Esophagus muscularis mucosa (tissue), 4 donors: ENCODE measurements at regions not wholly inside any gene's neighbourhood (a gene's known extent, or its start where the extent isn't known, plus 50 kb on each side); places are given as distances from the start of the nearest gene placed in this dataset.

Experiments used
- DNase-seq: peaks from one replicate; pipeline ENCODE4 v3.0.0-alpha.2; 2017; ENCODE audit errors: extremely low spot score
- H3K27ac ChIP-seq, 4 donors: fragments of 200-600 bp; sonication (generic); replicated peaks in 1 of 4; 1 replicate in 3 of 4; 2 replicates in 1 of 4; pipeline ENCODE4 v1.5.1; 2016 to 2019; ENCODE audit warnings: mild to moderate bottlenecking in 1 of 4
- H3K27me3 ChIP-seq, 4 donors: fragments of 200-600 bp; sonication (generic); one replicate each; pipeline versions ENCODE4 v1.5.1 to v1.6.0; 2016 to 2019
- H3K36me3 ChIP-seq, 4 donors: fragments of 200-600 bp; sonication (generic); one replicate each; pipeline ENCODE4 v1.5.1; 2016 to 2019
- H3K4me1 ChIP-seq, 4 donors: fragments of 200-600 bp; sonication (generic); one replicate each; pipeline ENCODE4 v1.5.1; 2016 to 2019
- H3K4me3 ChIP-seq, 4 donors: fragments of 200-600 bp; sonication (generic); 1 replicate in 2 of 4; 2 replicates in 2 of 4; pipeline ENCODE4 v1.5.1; 2016 to 2019; ENCODE audit warnings: mild to moderate bottlenecking in 4 of 4, moderate library complexity in 1 of 4
- H3K9me3 ChIP-seq, 4 donors: fragments of 200-600 bp; sonication (generic); 1 replicate in 3 of 4; 2 replicates in 1 of 4; pipeline ENCODE4 v1.5.1; 2016 to 2019
- EP300 ChIP-seq: sonication (generic); formaldehyde crosslinking; IDR thresholded peaks from one replicate; pipeline ENCODE4 v1.6.1; 2017; ENCODE audit warnings: antibody characterized with exemption
- POLR2A ChIP-seq: fragments of 450-650 bp; IDR thresholded peaks from one replicate; pipeline ENCODE4 v1.6.1; 2017; ENCODE audit warnings: antibody characterized with exemption, moderate library complexity, mild to moderate bottlenecking, low read depth
- POLR2AphosphoS5 ChIP-seq, 2 donors: sonication (generic); formaldehyde crosslinking; IDR thresholded peaks; one replicate each; pipeline ENCODE4 v1.6.1; 2017; ENCODE audit warnings: antibody characterized with exemption in 2 of 2
- WGBS: methylation state at CpG from one replicate; pipeline ENCODE4 v1.1.5; 2018; 5-methylcytosine and 5-hydroxymethylcytosine counted together
- intact Hi-C: fragments of 100-400 bp; cut with DNase I; formaldehyde crosslinking; loops from one replicate; pipeline ENCODE4 v1.15.1; 2023
- TF ChIP-seq, protein P1 (sequence below), 3 experiments: fragments of 200-600 bp in 2 of 3; fragments of 450-650 bp in 1 of 3; sonication (generic) in 2 of 3; IDR thresholded peaks; one replicate each; pipeline ENCODE4 v1.5.1; 2017 to 2019; ENCODE audit warnings: antibody characterized with exemption in 3 of 3, mild to moderate bottlenecking in 2 of 3, moderate library complexity in 1 of 3

DNA sequence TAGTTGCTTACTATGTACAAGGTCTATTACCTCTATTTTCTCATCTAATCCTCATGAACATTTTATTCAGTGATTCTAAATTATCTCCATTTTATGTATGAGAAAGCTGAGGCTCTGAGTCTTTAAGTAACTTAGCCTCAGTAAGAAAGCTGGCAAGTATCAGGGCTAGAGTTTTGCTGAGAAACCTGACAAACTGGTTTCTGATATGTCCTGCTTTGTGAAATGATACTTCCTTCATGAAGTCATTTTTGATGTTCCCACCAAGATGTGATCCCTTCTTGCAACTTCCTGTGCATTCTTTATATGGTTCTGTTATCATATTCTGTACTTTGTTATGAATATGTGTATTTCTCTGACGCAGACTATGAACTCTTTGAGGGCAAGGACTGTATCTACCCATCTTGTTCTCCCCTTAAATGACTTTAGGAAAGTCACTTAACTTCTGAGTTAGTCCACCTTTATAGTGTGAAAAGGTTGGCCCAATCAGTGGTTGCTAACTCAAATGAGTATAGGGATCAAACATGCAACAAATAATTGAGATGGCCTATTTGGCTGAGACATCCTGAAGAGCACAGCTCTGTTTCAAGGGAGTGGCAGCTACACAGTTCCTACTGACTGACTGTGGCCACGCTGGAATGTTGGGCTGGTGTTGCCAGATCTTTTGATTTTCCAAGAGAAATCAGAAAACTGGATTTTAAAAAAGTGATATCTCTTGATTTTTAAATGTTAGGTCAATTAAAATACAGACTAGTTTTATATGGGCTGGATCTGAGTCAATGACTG, 127.9 kb upstream of the AMOT start:
- 57% methylated on average over 2 of the region's 2 CpGs for WGBS
- intact Hi-C loops = no loop called here
- Histone ChIP-seq H3K4me1 (no peaks in the 10 kb centered on the region), H3K27ac (no peak overlapping the region), H3K36me3 (no peaks in the 10 kb centered on the region), H3K4me3 (no peak overlapping the region), H3K9me3 (no peaks in the 10 kb centered on the region), H3K27me3 (no peaks in the 10 kb centered on the region)
- DNase-seq = no peak
- TF ChIP-seq EP300 (no peak), POLR2AphosphoS5 (IDR thresholded peaks at IDR 0.05) (no peak), POLR2A (no peak)
- TF ChIP-seq, protein P1, sequence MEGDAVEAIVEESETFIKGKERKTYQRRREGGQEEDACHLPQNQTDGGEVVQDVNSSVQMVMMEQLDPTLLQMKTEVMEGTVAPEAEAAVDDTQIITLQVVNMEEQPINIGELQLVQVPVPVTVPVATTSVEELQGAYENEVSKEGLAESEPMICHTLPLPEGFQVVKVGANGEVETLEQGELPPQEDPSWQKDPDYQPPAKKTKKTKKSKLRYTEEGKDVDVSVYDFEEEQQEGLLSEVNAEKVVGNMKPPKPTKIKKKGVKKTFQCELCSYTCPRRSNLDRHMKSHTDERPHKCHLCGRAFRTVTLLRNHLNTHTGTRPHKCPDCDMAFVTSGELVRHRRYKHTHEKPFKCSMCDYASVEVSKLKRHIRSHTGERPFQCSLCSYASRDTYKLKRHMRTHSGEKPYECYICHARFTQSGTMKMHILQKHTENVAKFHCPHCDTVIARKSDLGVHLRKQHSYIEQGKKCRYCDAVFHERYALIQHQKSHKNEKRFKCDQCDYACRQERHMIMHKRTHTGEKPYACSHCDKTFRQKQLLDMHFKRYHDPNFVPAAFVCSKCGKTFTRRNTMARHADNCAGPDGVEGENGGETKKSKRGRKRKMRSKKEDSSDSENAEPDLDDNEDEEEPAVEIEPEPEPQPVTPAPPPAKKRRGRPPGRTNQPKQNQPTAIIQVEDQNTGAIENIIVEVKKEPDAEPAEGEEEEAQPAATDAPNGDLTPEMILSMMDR (IDR thresholded peaks at IDR 0.05) = no peak

GRCh38 chrX:112967903-112968302, 127.3 kb upstream of the AMOT start:
- Histone ChIP-seq H3K27ac (no peak overlapping the region), H3K4me3 (no peak overlapping the region), H3K36me3 (no peaks in the 10 kb centered on the region), H3K27me3 (no peaks in the 10 kb centered on the region), H3K9me3 (no peaks in the 10 kb centered on the region), H3K4me1 (no peaks in the 10 kb centered on the region)
- DNase-seq = no peak
- TF ChIP-seq, protein P1 (IDR thresholded peaks at IDR 0.05) = no peak
- TF ChIP-seq POLR2AphosphoS5 (IDR thresholded peaks at IDR 0.05) (no peak), EP300 (no peak), POLR2A (no peak)
- WGBS = 79% methylated on average over 4 of the region's 4 CpGs
- intact Hi-C loops = no loop called here

GRCh38 chrX:112967341-112967740, 126.7 kb upstream of the AMOT start:
- intact Hi-C loops = no loop called here
- H3K4me3 ChIP-seq = no peak overlapping the region
- H3K9me3 ChIP-seq = no peaks in the 10 kb centered on the region
- no peak overlapping the region for H3K27ac ChIP-seq
- no peaks in the 10 kb centered on the region for H3K36me3 ChIP-seq
- no peak for DNase-seq
- WGBS = 67% methylated on average over 1 of the region's 1 CpG
- H3K4me1 ChIP-seq = no peaks in the 10 kb centered on the region
- TF ChIP-seq, protein P1 (IDR thresholded peaks at IDR 0.05) = no peak
- TF ChIP-seq POLR2AphosphoS5 (IDR thresholded peaks at IDR 0.05) (no peak), EP300 (no peak), POLR2A (no peak)
- H3K27me3 ChIP-seq = no peaks in the 10 kb centered on the region

GRCh38 chrX:112961981-112962380, 121.3 kb upstream of the AMOT start:
- H3K27me3 ChIP-seq = no peaks in the 10 kb centered on the region
- intact Hi-C loops = no loop called here
- DNase-seq = no peak

More at GRCh38 chrX:112961981-112962380, 121.3 kb upstream of the AMOT start:
- Histone ChIP-seq H3K36me3 (no peaks in the 10 kb centered on the region), H3K4me1 (no peaks in the 10 kb centered on the region), H3K4me3 (no peak overlapping the region), H3K9me3 (no peaks in the 10 kb centered on the region), H3K27ac (no peak overlapping the region)
- no peak for TF ChIP-seq POLR2AphosphoS5 (IDR thresholded peaks at IDR 0.05)
- TF ChIP-seq EP300 = no peak
- no peak for TF ChIP-seq POLR2A
- TF ChIP-seq, protein P1 (IDR thresholded peaks at IDR 0.05) = no peak
